SK-MEL-5 (cell line): ENCODE measurements at regions not wholly inside any gene's neighbourhood (a gene's known extent, or its start where the extent isn't known, plus 50 kb on each side); places are given as distances from the start of the nearest gene placed in this dataset.

Experiments
- DNase-seq: peaks from one replicate; pipeline ENCODE4 v3.0.0-alpha.2; 2016; ENCODE audit warnings: low read depth, low spot score
- in situ Hi-C: cut with HindIII; loops from 2 replicates; pipeline ENCODE4 v1.10.0; 2016; ENCODE audit warnings: low sequenced_read_pairs, high pct_unique_total_duplicates, low pct_unique_long_range_greater_than_20kb

- DNase-seq, result no peak
- in situ Hi-C loops, result no loop called here
These were observed 1147.1 kb upstream of the TENM4 start for GRCh38 chr11:80587906-80588305.

GRCh38 chr11:80586464-80586863 lies 1145.6 kb upstream of the TENM4 start:
- DNase-seq, result no peak
- in situ Hi-C loops, result no loop called here

GRCh38 chr11:80584661-80585060 lies 1143.8 kb upstream of the TENM4 start:
- in situ Hi-C loops, result no loop called here
- DNase-seq, result no peak

GRCh38 chr11:80569832-80570231 lies 1129.0 kb upstream of the TENM4 start:
- no peak for DNase-seq
- in situ Hi-C loops, result no loop called here

GRCh38 chr11:80565231-80565630 lies 1124.4 kb upstream of the TENM4 start:
- DNase-seq, result no peak
- in situ Hi-C loops, result no loop called here

GRCh38 chr11:80562523-80563125 lies 1121.8 kb upstream of the TENM4 start:
- DNase-seq, result no peak
- in situ Hi-C loops, result no loop called here

GRCh38 chr11:80559942-80560341 lies 1119.1 kb upstream of the TENM4 start:
- no peak for DNase-seq
- in situ Hi-C loops, result no loop called here

GRCh38 chr11:80553565-80553964 lies 1112.7 kb upstream of the TENM4 start:
- in situ Hi-C loops, result no loop called here

GRCh38 chr11:80542704-80543103 lies 1101.9 kb upstream of the TENM4 start:
- in situ Hi-C loops, result no loop called here
- DNase-seq, result no peak

More at GRCh38 chr11:80553565-80553964, 1112.7 kb upstream of the TENM4 start:
- no peak for DNase-seq

GRCh38 chr11:80538040-80538439 lies 1097.2 kb upstream of the TENM4 start:
- in situ Hi-C loops, result no loop called here
- DNase-seq, result no peak

GRCh38 chr11:80533463-80533862 lies 1092.6 kb upstream of the TENM4 start:
- no peak for DNase-seq
- in situ Hi-C loops, result no loop called here

GRCh38 chr11:80532633-80533232 lies 1091.9 kb upstream of the TENM4 start:
- in situ Hi-C loops, result no loop called here
- no peak for DNase-seq

GRCh38 chr11:80529726-80530125 lies 1088.9 kb upstream of the TENM4 start:
- no peak for DNase-seq
- in situ Hi-C loops, result no loop called here

- in situ Hi-C loops, result no loop called here
- no peak for DNase-seq
These were observed 1085.0 kb upstream of the TENM4 start for GRCh38 chr11:80525663-80526405.

- in situ Hi-C loops, result no loop called here
- no peak for DNase-seq
These were observed 1083.5 kb upstream of the TENM4 start for GRCh38 chr11:80524349-80524748.

- in situ Hi-C loops, result no loop called here
- no peak for DNase-seq
These were observed 1082.2 kb upstream of the TENM4 start for GRCh38 chr11:80523057-80523456.

GRCh38 chr11:80521592-80521991 lies 1080.8 kb upstream of the TENM4 start:
- in situ Hi-C loops, result no loop called here
- no peak for DNase-seq

- no peak for DNase-seq
These were observed 1079.7 kb upstream of the TENM4 start for GRCh38 chr11:80520507-80520887.

More at GRCh38 chr11:80520507-80520887, 1079.7 kb upstream of the TENM4 start:
- in situ Hi-C loops, result no loop called here
